ENCODE measurements at regions not wholly inside any gene's neighbourhood (a gene's known extent, or its start where the extent isn't known, plus 50 kb on each side); places are given as distances from the start of the nearest gene placed in this dataset.

DNA sequence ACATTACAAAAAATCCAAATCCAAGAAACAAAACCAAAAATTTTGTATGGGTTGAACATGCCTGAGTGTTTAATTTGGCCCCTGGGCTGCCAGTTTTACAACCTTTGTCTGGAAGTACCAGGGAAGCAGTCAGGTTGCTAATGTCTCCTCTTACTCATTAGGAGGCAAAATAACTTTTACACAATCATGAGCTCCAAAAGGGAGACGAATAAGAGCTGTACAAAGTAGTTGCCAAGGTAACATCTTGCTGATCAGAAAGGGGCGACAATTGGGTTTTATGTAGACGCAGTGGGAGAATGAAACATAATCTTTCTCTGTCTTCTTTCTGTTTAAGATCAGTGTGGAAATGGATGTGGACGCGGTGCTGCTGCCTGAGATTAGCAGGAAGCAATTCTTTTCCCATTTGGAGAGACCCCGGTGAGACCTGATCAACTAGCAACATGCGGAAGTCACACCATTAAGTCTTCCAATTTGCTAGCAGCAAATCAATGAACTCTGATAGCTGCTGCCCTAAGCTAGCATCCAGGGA, 90.7 kb upstream of the IGFBP7 start:
- TF ChIP-seq, protein P1, sequence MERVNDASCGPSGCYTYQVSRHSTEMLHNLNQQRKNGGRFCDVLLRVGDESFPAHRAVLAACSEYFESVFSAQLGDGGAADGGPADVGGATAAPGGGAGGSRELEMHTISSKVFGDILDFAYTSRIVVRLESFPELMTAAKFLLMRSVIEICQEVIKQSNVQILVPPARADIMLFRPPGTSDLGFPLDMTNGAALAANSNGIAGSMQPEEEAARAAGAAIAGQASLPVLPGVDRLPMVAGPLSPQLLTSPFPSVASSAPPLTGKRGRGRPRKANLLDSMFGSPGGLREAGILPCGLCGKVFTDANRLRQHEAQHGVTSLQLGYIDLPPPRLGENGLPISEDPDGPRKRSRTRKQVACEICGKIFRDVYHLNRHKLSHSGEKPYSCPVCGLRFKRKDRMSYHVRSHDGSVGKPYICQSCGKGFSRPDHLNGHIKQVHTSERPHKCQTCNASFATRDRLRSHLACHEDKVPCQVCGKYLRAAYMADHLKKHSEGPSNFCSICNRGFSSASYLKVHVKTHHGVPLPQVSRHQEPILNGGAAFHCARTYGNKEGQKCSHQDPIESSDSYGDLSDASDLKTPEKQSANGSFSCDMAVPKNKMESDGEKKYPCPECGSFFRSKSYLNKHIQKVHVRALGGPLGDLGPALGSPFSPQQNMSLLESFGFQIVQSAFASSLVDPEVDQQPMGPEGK (CRISPR knock-in tag; IDR thresholded peaks at IDR 0.05; ENCODE audit: borderline replicate concordance), result no peak
- no peak for TF ChIP-seq ISL1 (CRISPR knock-in tag; IDR thresholded peaks at IDR 0.05)
- TF ChIP-seq ZC3H10 (CRISPR knock-in tag; IDR thresholded peaks at IDR 0.05), result no peak
- TF ChIP-seq GLIS3 (CRISPR knock-in tag; IDR thresholded peaks at IDR 0.05), result no peak

All from SK-N-SH treated with all-trans-retinoic acid at 6 μM for 48 hours (cell line).